GM19193 (cell line): ENCODE measurements at regions not wholly inside any gene's neighbourhood (a gene's known extent, or its start where the extent isn't known, plus 50 kb on each side); places are given as distances from the start of the nearest gene placed in this dataset.

Experiments
- POLR2A ChIP-seq: IDR thresholded peaks from 4 replicates; pipeline ENCODE4 v1.6.1; 2011; ENCODE audit not compliant: insufficient read depth, insufficient read length; ENCODE audit errors: extremely low read depth

GRCh38 chr14:53227154-53227718, 74.1 kb upstream of the DDHD1 start:
- no peak for TF ChIP-seq POLR2A

- TF ChIP-seq POLR2A = no peak
Observed at GRCh38 chr14:53226553-53226952, 73.4 kb upstream of the DDHD1 start.

GRCh38 chr14:53220914-53221313, 67.8 kb upstream of the DDHD1 start:
- TF ChIP-seq POLR2A = no peak

GRCh38 chr14:53218161-53218560, 65.0 kb upstream of the DDHD1 start:
- TF ChIP-seq POLR2A = no peak

DNA sequence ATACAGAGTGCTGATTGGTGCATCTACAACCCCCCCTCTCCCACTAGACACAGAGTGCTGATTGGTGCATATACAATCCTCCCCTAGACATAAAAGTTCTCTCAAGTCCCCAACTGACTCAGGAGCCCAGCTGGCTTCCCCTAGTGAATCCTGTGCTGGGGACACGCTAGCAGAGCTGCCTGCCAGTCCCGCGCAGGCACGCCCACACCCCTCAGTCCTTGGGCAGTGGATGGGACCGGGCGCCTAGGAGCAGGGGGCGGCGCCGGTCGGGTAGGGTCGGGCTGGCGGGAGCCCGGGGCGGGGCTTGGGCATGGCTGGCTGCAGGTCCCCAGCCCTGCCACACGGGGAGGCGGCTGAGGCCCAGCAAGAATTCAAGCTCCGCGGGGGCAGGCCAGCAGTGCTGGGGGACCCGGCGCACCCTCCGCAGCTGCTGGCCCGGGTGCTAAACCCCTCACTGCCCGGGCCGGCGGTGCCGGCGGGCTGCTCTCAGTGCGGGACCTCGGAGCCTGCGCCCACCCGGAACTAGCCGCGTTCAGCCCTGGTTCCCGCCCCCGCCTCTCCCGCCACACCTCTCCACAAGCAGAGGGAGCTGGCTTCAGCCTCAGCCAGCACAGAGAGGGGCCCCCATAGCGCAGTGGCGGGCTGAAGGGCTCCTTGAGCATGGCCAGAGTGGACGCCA, 64.3 kb upstream of the DDHD1 start:
- peak; percentile 27 for TF ChIP-seq POLR2A

- TF ChIP-seq POLR2A = no peak
Observed at GRCh38 chr14:53215101-53215500, 62.0 kb upstream of the DDHD1 start.

DNA sequence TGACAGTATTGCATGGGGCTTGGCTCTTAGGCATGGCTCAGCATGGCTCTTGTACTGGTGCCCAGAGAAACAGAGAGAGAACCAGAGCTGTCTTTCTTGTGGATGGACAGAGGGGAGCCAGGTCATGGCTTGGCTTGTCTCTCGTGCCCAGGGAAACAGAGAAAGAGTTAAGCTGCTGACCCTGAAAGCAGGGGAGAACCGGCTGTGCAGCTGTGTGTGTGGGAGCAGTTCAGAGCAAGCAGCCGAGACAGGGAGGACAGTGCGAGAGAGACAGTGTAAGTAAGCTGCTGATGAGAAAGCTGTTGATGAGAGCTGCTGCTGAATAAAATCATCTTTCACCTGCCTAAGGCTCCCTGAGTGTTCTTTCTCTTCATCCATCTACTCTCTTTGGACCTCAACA, 61.3 kb upstream of the DDHD1 start:
- no peak for TF ChIP-seq POLR2A

GRCh38 chr14:53213761-53214160, 60.6 kb upstream of the DDHD1 start:
- no peak for TF ChIP-seq POLR2A

DNA sequence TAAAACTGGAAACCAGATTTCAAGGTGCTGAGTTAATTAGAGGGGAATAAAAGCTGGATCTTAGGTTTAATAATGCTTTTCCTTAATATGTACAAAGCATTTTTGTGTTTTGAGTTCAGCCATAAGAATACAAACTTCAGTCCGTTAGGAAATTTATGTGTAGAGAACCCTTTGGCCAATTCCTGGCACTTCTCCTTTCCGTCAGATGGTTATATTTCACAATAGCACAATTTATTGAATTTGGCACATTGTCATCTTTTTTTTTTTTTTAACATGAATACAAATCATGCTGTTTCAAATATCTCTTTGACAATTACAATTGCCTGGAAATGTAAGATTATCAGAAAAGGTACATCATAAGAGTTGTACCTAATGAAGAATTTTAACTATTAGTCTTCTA, 56.2 kb upstream of the DDHD1 start:
- TF ChIP-seq POLR2A = no peak
